Astrocyte of the hippocampus (primary cell): ENCODE measurements at regions not wholly inside any gene's neighbourhood (a gene's known extent, or its start where the extent isn't known, plus 50 kb on each side); places are given as distances from the start of the nearest gene placed in this dataset.
A peak's percentile ranks its signal among the peaks of the same experiment; 100 is the strongest.

ENCODE experiments used
- DNase-seq: peaks from one replicate; pipeline ENCODE4 v3.0.0; 2011; ENCODE audit warnings: low read depth, low spot score

GRCh38 chr6:84421031-84421430 is 193.6 kb upstream of the CEP162 start:
- no peak for DNase-seq

- no peak for DNase-seq
These were observed 189.8 kb upstream of the CEP162 start for GRCh38 chr6:84417260-84417659.

- DNase-seq, result no peak
These were observed 188.7 kb upstream of the CEP162 start for GRCh38 chr6:84416043-84416657.

GRCh38 chr6:84415517-84415916 is 188.1 kb upstream of the CEP162 start:
- no peak for DNase-seq

GRCh38 chr6:84415068-84415467 is 187.6 kb upstream of the CEP162 start:
- no peak for DNase-seq

- DNase-seq, result peak; percentile 2
These were observed 187.1 kb upstream of the CEP162 start for GRCh38 chr6:84414531-84414930.

- DNase-seq, result peak; percentile 69
These were observed 183.7 kb upstream of the CEP162 start for GRCh38 chr6:84411060-84411629.

GRCh38 chr6:84409911-84410310 is 182.5 kb upstream of the CEP162 start:
- DNase-seq, result no peak

GRCh38 chr6:84408028-84408427 is 180.6 kb upstream of the CEP162 start:
- DNase-seq, result no peak

- DNase-seq, result no peak
These were observed 176.1 kb upstream of the CEP162 start for GRCh38 chr6:84403545-84403944.

- DNase-seq, result no peak
These were observed 171.6 kb upstream of the CEP162 start for GRCh38 chr6:84399003-84399402.

- no peak for DNase-seq
These were observed 164.8 kb upstream of the CEP162 start for GRCh38 chr6:84392261-84392660.

GRCh38 chr6:84390851-84391250 is 163.4 kb upstream of the CEP162 start:
- DNase-seq, result no peak

- DNase-seq, result no peak
These were observed 162.9 kb upstream of the CEP162 start for GRCh38 chr6:84390334-84390733.

- DNase-seq, result no peak
These were observed 151.7 kb upstream of the CEP162 start for GRCh38 chr6:84379142-84379541.

GRCh38 chr6:84372290-84372689 is 144.8 kb upstream of the CEP162 start:
- DNase-seq, result no peak

GRCh38 chr6:84371681-84372080 is 144.2 kb upstream of the CEP162 start:
- DNase-seq, result no peak

- no peak for DNase-seq
These were observed 134.9 kb upstream of the CEP162 start for GRCh38 chr6:84362193-84362821.

GRCh38 chr6:84361372-84362192 is 134.1 kb upstream of the CEP162 start:
- DNase-seq, result no peak

- DNase-seq, result no peak
These were observed 132.6 kb upstream of the CEP162 start for GRCh38 chr6:84360039-84360438.

GRCh38 chr6:84358581-84358980 is 131.1 kb upstream of the CEP162 start:
- DNase-seq, result no peak

- no peak for DNase-seq
These were observed 130.2 kb upstream of the CEP162 start for GRCh38 chr6:84357631-84358030.
